ENCODE measurements at regions not wholly inside any gene's neighbourhood (a gene's known extent, or its start where the extent isn't known, plus 50 kb on each side); places are given as distances from the start of the nearest gene placed in this dataset.

DNA sequence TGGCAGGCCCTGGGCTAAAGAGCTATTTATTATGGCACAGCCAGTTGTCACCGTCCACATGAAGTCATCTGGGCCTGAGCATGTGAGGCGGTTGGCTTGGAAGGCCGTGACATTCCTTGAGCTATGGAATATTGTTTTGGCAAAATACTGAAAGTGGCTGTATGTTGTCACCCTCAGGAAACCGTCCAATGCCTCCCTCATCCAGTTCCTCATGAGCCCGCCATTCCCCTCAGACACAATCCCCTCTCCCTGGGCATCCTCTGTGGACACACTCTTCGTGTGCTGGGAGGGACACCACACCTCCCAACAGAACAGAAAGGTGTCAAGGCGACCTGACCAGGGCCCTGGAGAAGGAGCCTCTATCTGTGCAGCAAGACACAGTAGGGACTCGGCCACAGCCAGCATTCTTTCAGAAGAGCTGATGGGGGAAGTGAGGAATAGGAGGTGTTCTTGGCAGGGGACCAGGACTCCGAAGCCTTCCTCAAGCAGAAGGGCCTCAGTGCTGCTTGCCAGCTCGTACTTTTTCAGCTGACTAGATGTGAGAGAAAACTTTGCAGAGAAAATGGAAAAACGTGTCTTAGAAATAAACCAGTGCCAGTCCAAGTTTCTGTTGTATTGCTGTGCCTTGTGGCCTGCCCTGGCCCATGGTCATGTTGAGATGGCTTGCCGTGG, 120.5 kb downstream of the SOD2 start:
- H3K4me1 ChIP-seq (ENCODE audit: insufficient read depth, poor library complexity, severe bottlenecking) = peaks cover under 1% of the 10 kb centered on the region
- no peak overlapping the region for H3K4me3 ChIP-seq (ENCODE audit: severe bottlenecking)
- no peaks in the 10 kb centered on the region for H3K36me3 ChIP-seq (ENCODE audit: low read depth)
- peaks cover 2% of the 10 kb centered on the region for H3K9me3 ChIP-seq (ENCODE audit: severe bottlenecking)
- TF ChIP-seq, protein P1, sequence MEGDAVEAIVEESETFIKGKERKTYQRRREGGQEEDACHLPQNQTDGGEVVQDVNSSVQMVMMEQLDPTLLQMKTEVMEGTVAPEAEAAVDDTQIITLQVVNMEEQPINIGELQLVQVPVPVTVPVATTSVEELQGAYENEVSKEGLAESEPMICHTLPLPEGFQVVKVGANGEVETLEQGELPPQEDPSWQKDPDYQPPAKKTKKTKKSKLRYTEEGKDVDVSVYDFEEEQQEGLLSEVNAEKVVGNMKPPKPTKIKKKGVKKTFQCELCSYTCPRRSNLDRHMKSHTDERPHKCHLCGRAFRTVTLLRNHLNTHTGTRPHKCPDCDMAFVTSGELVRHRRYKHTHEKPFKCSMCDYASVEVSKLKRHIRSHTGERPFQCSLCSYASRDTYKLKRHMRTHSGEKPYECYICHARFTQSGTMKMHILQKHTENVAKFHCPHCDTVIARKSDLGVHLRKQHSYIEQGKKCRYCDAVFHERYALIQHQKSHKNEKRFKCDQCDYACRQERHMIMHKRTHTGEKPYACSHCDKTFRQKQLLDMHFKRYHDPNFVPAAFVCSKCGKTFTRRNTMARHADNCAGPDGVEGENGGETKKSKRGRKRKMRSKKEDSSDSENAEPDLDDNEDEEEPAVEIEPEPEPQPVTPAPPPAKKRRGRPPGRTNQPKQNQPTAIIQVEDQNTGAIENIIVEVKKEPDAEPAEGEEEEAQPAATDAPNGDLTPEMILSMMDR (IDR thresholded peaks at IDR 0.05; ENCODE audit: poor library complexity, severe bottlenecking) = no peak
- ATAC-seq (ENCODE audit: low read depth) = no peak
- no peaks in the 10 kb centered on the region for H3K27me3 ChIP-seq (ENCODE audit: insufficient read depth, poor library complexity, severe bottlenecking)
- H3K27ac ChIP-seq (ENCODE audit: poor library complexity, severe bottlenecking) = no peak overlapping the region
- DNase-seq (ENCODE audit: low spot score) = no peak

DNA sequence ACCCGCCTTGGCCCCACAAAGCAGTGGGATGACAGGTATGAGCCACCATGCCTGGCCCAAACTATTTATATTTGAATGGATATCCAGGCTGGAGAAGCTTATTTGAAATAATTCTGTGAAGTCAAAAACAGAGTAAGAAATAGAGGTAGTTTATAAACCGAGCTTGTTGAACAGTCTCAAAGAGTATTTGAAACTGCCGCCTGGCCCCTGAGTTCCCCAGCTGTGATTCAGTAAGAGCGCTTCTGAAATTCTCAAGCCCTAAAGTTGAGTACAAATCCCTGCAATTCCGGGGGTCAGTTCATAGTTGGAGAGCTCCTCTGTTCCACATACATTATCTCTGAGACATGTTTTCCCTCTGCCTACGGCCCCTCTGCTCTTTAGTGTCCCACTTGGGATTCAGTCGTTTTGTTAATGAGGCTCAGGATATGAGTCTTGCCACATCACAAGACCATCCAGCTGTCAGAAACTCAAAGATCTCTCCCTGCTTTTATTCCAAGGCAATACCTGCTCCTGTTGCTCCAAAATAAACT, 127.8 kb downstream of the SOD2 start:
- DNase-seq (ENCODE audit: low spot score) (no peak), ATAC-seq (ENCODE audit: low read depth) (no peak)
- Histone ChIP-seq H3K4me1 (ENCODE audit: insufficient read depth, poor library complexity, severe bottlenecking) (no peaks in the 10 kb centered on the region), H3K27ac (ENCODE audit: poor library complexity, severe bottlenecking) (no peak overlapping the region), H3K27me3 (ENCODE audit: insufficient read depth, poor library complexity, severe bottlenecking) (peaks cover 4% of the 10 kb centered on the region), H3K9me3 (ENCODE audit: severe bottlenecking) (no peaks in the 10 kb centered on the region), H3K36me3 (ENCODE audit: low read depth) (no peaks in the 10 kb centered on the region), H3K4me3 (ENCODE audit: severe bottlenecking) (no peak overlapping the region)
- TF ChIP-seq, protein P1 (IDR thresholded peaks at IDR 0.05; ENCODE audit: poor library complexity, severe bottlenecking) = no peak

DNA sequence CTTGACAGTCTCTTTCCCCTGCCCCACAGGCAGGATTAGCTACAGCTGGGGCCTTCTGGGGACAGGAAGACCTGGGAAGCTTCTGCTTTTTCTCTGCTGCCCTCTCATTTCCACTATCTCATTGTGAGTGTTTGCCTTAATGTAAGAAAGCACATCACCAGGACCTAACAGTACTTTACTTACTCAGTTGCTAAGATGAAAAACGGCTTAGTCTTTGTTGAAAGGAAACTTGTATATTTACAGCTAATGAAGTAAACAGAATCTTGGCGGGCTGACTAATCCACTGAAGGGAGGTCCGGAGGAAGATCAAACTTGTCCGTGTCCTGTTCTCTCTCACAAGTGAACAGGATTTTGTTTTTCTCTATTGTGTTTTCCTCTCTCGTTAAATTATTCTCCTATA, 128.6 kb downstream of the SOD2 start:
- no peak for ATAC-seq (ENCODE audit: low read depth)

DNA sequence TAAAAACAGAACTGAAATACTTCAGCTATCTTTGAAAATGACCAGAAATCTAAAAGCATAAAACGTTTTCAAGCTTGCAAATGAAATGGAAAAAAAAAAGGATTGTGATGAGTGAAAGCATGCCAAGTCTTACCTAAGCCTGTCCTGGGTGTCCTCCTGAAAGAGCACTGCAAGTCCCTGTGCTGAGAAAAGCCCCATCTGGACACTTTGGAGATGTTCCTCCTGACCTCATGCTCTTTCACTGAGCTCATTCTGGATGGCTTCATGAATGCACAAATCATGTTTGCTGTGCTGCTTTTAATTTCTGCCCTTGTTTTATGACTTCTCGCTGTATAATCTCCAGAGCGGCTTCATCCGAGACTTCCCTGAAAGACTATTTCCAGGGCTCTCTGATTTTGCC, 136.0 kb downstream of the SOD2 start:
- TF ChIP-seq, protein P1 (IDR thresholded peaks at IDR 0.05; ENCODE audit: poor library complexity, severe bottlenecking) = no peak
- Histone ChIP-seq H3K4me3 (ENCODE audit: severe bottlenecking) (no peak overlapping the region), H3K27ac (ENCODE audit: poor library complexity, severe bottlenecking) (no peak overlapping the region), H3K9me3 (ENCODE audit: severe bottlenecking) (no peaks in the 10 kb centered on the region), H3K4me1 (ENCODE audit: insufficient read depth, poor library complexity, severe bottlenecking) (no peaks in the 10 kb centered on the region), H3K36me3 (ENCODE audit: low read depth) (no peaks in the 10 kb centered on the region), H3K27me3 (ENCODE audit: insufficient read depth, poor library complexity, severe bottlenecking) (peaks cover 16% of the 10 kb centered on the region)
- ATAC-seq (ENCODE audit: low read depth) (no peak), DNase-seq (ENCODE audit: low spot score) (no peak)

More for the DNA sequence above, 128.6 kb downstream of the SOD2 start:
- no peak for DNase-seq (ENCODE audit: low spot score)
- H3K27ac ChIP-seq (ENCODE audit: poor library complexity, severe bottlenecking) = no peak overlapping the region
- H3K36me3 ChIP-seq (ENCODE audit: low read depth) = no peaks in the 10 kb centered on the region
- peaks cover 4% of the 10 kb centered on the region for H3K27me3 ChIP-seq (ENCODE audit: insufficient read depth, poor library complexity, severe bottlenecking)
- TF ChIP-seq, protein P1 (IDR thresholded peaks at IDR 0.05; ENCODE audit: poor library complexity, severe bottlenecking) = no peak
- no peaks in the 10 kb centered on the region for H3K9me3 ChIP-seq (ENCODE audit: severe bottlenecking)
- H3K4me1 ChIP-seq (ENCODE audit: insufficient read depth, poor library complexity, severe bottlenecking) = no peaks in the 10 kb centered on the region
- no peak overlapping the region for H3K4me3 ChIP-seq (ENCODE audit: severe bottlenecking)
